Stomach (tissue), 8 donors: ENCODE measurements at regions not wholly inside any gene's neighbourhood (a gene's known extent, or its start where the extent isn't known, plus 50 kb on each side); places are given as distances from the start of the nearest gene placed in this dataset.

ENCODE experiments used
- DNase-seq, 2 donors: peaks; one replicate each; pipeline versions ENCODE4 v3.0.0 to v3.0.0-alpha.2; 2013 to 2019
- H3K27ac ChIP-seq, 5 donors: fragments of 200-600 bp in 4 of 5; sonication (generic) in 4 of 5; one replicate each; pipeline ENCODE4 v1.5.1; 2013 to 2019; ENCODE audit warnings: mild to moderate bottlenecking in 1 of 5, moderate library complexity in 1 of 5
- H3K27me3 ChIP-seq, 3 donors: fragments of 200-600 bp; sonication (generic); one replicate each; pipeline ENCODE4 v1.5.1; 2017 to 2019; ENCODE audit warnings: mixed run types in 1 of 3
- H3K36me3 ChIP-seq, 4 donors: fragments of 200-600 bp; sonication (generic); 1 replicate in 3 of 4; 2 replicates in 1 of 4; pipeline ENCODE4 v1.5.1; 2016 to 2019
- H3K4me1 ChIP-seq, 4 donors: fragments of 200-600 bp; sonication (generic); one replicate each; pipeline ENCODE4 v1.5.1; 2016 to 2019
- H3K4me3 ChIP-seq, 4 donors: fragments of 200-600 bp; sonication (generic) in 3 of 4; one replicate each; pipeline ENCODE4 v1.5.1; 2016 to 2019; ENCODE audit warnings: mild to moderate bottlenecking in 1 of 4
- H3K9me3 ChIP-seq, 4 donors: fragments of 200-600 bp; sonication (generic); one replicate each; pipeline ENCODE4 v1.5.1; 2016 to 2019
- CTCF ChIP-seq, 7 experiments: fragments of 450-650 bp in 4 of 7; fragments of 200-600 bp in 3 of 7; sonication (generic) in 3 of 7; IDR thresholded peaks; one replicate each; pipeline ENCODE4 v1.5.1; 2016 to 2019; ENCODE audit warnings: antibody characterized with exemption in 7 of 7, control low read depth in 2 of 7, mild to moderate bottlenecking in 1 of 7
- EP300 ChIP-seq: sonication (generic); formaldehyde crosslinking; IDR thresholded peaks from one replicate; pipeline ENCODE4 v1.6.1; 2017; ENCODE audit warnings: antibody characterized with exemption
- POLR2A ChIP-seq, 4 donors: fragments of 450-650 bp; IDR thresholded peaks; one replicate each; pipeline ENCODE4 v1.6.1; 2016; ENCODE audit warnings: antibody characterized with exemption in 4 of 4, control low read depth in 2 of 4, mild to moderate bottlenecking in 1 of 4, moderate library complexity in 1 of 4
- POLR2AphosphoS5 ChIP-seq, 3 donors: sonication (generic); formaldehyde crosslinking; IDR thresholded peaks; one replicate each; pipeline ENCODE4 v1.6.1; 2016; ENCODE audit warnings: antibody characterized with exemption in 3 of 3
- WGBS, 5 donors: extraction: QIAGEN DNeasy Blood & Tissue Kit in 3 of 5; methylation state at CpG; one replicate each; pipeline versions ENCODE4 v1.1.5 to v1.1.7; 2013 to 2018; 5-methylcytosine and 5-hydroxymethylcytosine counted together
- intact Hi-C: fragments of 100-400 bp; cut with DNase I; formaldehyde crosslinking; loops from one replicate; pipeline ENCODE4 v1.15.1; 2023; ENCODE audit warnings: low total_unique reads
- donor health status: healthy with polysubstance abuse.
- donor health status: Bipolar disorder and iron deficiency.
- donor health status: healthy.

DNA sequence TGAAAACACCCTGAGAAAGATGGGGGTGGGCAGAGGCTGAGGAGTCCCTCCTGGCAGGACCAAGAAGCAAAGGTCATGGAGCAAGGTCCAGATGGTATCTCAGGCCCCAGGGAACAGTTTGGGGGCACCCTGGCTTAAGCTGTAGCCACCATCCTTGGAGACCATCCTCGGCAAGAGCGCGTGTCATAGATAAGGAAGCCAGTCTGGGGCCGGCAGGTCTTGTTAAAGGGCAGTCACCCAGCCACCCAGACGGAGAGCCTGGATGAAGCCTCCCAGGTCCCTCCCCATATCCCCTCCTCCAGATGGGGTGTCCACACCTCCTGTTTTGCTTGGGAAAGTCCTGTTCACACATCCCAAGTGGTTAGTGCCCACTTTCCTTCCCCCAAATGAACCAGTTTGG is 191.1 kb downstream of the KLF13 start:
- no peak for DNase-seq
- Histone ChIP-seq H3K4me3 (no peak overlapping the region), H3K36me3 (no peaks in the 10 kb centered on the region), H3K27me3 (no peaks in the 10 kb centered on the region), H3K4me1 (no peaks in the 10 kb centered on the region), H3K27ac (no peak overlapping the region), H3K9me3 (no peaks in the 10 kb centered on the region)
- intact Hi-C loops: no loop called here
- no peak for TF ChIP-seq POLR2A (IDR thresholded peaks at IDR 0.05)
- no peak for TF ChIP-seq CTCF (IDR thresholded peaks at IDR 0.05)
- TF ChIP-seq EP300: no peak
- TF ChIP-seq POLR2AphosphoS5 (IDR thresholded peaks at IDR 0.05): no peak
- WGBS, 5 donors: 91 to 97% (median 93%) methylated on average over 4 to 5 of the region's 5 CpGs

DNA sequence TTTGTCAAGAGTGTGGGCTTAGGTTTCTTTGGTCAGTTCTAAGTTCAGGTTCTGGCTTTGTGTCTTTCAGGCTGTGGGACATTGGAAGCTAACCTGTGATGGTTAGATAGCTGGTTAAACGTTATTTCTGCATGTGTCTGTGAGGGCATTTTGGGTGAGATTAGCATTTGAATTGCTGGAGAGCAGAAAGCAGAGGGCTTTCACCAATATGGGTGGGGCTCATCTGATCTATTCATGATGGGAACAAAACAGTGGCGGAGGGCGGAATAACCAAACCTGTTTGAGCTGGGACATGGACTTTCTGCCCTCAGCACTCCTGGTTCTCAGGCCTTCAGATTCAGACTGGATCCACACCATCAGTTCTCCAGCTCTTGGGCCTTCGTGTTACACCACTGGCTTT is 195.4 kb downstream of the KLF13 start:
- H3K9me3 ChIP-seq: no peaks in the 10 kb centered on the region
- no peaks in the 10 kb centered on the region for H3K4me1 ChIP-seq
- H3K27me3 ChIP-seq: no peaks in the 10 kb centered on the region
- peaks cover 0 to 17% (median 0%) of the 10 kb centered on the region in 4 donors for H3K36me3 ChIP-seq
- TF ChIP-seq POLR2AphosphoS5 (IDR thresholded peaks at IDR 0.05) (no peak), POLR2A (IDR thresholded peaks at IDR 0.05) (no peak), EP300 (no peak), CTCF (IDR thresholded peaks at IDR 0.05) (no peak)
- no peak for DNase-seq
- 67 to 76% (median 75%) methylated on average over 4 of the region's 4 CpGs for WGBS, 5 donors
- no peak overlapping the region for H3K27ac ChIP-seq
- H3K4me3 ChIP-seq: no peak overlapping the region
- intact Hi-C loops: no loop called here

DNA sequence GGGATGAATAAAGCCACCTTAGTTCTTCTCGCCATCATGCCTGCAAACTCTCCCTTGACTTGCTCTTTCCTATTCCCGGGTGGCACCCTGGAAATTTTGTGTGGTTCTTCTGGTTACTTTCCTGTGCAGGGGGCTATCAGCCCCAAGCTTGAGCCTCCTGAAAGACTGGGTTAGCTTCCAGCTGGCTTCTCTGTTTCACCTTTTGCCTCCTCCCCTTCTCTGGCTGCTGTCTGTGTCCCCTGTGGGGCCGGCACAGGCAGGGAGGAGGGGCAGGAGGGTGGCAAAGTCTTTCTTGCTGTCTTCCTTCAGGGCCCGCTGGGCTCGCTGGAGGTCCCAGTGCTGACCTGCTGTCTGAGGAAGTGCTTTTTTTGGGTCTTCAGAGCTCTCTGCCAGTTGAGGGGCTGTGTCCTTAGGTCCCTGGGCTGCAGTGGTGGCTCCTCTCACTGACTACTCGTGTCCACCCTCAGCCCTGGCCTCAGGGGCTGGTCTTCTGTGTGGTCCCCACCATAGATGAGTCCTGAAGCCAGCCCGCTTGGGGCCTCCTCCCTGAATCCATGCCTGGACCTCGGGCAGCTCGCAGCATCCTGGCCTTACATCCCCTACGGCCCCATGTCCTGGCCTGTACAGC is 196.5 kb downstream of the KLF13 start:
- 87 to 94% (median 89%) methylated on average over 6 to 10 of the region's 10 CpGs for WGBS, 5 donors
- H3K9me3 ChIP-seq: no peaks in the 10 kb centered on the region
- TF ChIP-seq CTCF (IDR thresholded peaks at IDR 0.05) (no peak), POLR2AphosphoS5 (IDR thresholded peaks at IDR 0.05) (no peak), POLR2A (IDR thresholded peaks at IDR 0.05) (no peak), EP300 (no peak)
- intact Hi-C loops: no loop called here
- peaks cover 0 to 18% (median 0%) of the 10 kb centered on the region in 4 donors for H3K36me3 ChIP-seq
- no peak for DNase-seq
- H3K4me3 ChIP-seq: no peak overlapping the region
- H3K27me3 ChIP-seq: no peaks in the 10 kb centered on the region
- no peaks in the 10 kb centered on the region for H3K4me1 ChIP-seq
- H3K27ac ChIP-seq: no peak overlapping the region

GRCh38 chr15:31523655-31524049 is 197.0 kb downstream of the KLF13 start:
- TF ChIP-seq CTCF (IDR thresholded peaks at IDR 0.05) (no peak), POLR2AphosphoS5 (IDR thresholded peaks at IDR 0.05) (no peak), EP300 (no peak), POLR2A (IDR thresholded peaks at IDR 0.05) (no peak)
- Histone ChIP-seq H3K27me3 (no peaks in the 10 kb centered on the region), H3K27ac (no peak overlapping the region), H3K4me1 (no peaks in the 10 kb centered on the region), H3K36me3 (peaks cover 0 to 23% (median 0%) of the 10 kb centered on the region in 4 donors), H3K4me3 (no peak overlapping the region), H3K9me3 (no peaks in the 10 kb centered on the region)
- intact Hi-C loops: no loop called here
- no peak for DNase-seq
- 72 to 90% (median 83%) methylated on average over 5 of the region's 5 CpGs for WGBS, 5 donors
